ENCODE measurements at regions not wholly inside any gene's neighbourhood (a gene's known extent, or its start where the extent isn't known, plus 50 kb on each side); places are given as distances from the start of the nearest gene placed in this dataset.

DNA sequence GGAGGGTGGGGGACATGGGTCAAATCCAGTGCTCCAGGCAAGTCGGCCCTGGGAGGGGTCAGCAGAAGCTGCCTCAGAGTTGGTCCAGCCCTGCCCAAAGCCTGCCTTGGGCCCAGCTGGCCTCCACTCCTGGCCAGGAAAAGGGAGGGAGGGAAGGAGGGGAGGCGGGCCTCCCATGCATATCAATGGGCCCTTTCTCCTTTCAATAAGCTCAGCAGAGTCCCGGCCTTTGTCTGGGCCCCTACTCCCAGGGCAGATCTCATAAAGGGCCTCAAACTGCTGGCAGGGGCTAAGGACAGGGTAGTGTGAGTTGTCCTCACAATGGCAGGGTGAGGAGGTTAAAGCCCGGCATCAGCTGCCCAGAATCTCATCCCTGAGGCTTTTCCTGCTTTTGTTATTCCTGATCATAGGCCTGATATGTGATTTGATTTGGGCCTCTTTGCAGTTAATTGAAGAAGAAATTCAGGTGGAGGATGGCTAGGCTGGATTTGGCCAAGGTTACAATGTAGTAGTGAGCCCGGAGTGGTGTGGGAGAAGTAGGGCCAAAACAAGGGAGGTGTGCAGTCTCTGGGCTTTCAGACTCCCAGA, 121.1 kb upstream of the ATP6AP2 start:
- no peak overlapping the region for H3K4me3 ChIP-seq (ENCODE audit: low read depth, poor library complexity, severe bottlenecking)
- no peak for DNase-seq (ENCODE audit: low spot score in 2 of 2)
- TF ChIP-seq, protein P1, sequence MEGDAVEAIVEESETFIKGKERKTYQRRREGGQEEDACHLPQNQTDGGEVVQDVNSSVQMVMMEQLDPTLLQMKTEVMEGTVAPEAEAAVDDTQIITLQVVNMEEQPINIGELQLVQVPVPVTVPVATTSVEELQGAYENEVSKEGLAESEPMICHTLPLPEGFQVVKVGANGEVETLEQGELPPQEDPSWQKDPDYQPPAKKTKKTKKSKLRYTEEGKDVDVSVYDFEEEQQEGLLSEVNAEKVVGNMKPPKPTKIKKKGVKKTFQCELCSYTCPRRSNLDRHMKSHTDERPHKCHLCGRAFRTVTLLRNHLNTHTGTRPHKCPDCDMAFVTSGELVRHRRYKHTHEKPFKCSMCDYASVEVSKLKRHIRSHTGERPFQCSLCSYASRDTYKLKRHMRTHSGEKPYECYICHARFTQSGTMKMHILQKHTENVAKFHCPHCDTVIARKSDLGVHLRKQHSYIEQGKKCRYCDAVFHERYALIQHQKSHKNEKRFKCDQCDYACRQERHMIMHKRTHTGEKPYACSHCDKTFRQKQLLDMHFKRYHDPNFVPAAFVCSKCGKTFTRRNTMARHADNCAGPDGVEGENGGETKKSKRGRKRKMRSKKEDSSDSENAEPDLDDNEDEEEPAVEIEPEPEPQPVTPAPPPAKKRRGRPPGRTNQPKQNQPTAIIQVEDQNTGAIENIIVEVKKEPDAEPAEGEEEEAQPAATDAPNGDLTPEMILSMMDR (IDR thresholded peaks at IDR 0.05), result no peak
- TF ChIP-seq POLR2A (IDR thresholded peaks at IDR 0.05), result no peak
- WGBS, 2 donors, result 60 to 81% methylated on average over 5 of the region's 5 CpGs
- intact Hi-C loops (cut with DNase I; ENCODE audit: low total_unique reads), result no loop called here

DNA sequence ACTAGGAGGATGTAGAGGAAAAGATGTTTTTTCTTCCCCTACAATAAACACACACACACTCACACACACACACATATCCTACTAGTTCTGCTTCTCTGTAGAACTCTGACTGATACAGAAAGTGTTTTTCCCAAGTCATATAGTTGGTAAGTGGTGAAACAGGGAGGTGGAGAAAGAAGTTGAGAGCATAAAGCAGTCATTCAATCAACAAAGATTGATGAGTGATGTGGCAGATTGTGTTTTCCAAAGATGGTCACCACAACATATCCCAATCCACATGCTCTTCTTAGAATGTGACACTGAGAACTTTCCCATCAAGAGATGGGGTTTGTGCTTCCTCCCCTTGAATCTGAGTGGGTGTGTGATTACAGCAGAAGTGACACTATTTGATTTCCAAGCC, 123.4 kb upstream of the ATP6AP2 start:
- intact Hi-C loops (cut with DNase I; ENCODE audit: low total_unique reads), result no loop called here

DNA sequence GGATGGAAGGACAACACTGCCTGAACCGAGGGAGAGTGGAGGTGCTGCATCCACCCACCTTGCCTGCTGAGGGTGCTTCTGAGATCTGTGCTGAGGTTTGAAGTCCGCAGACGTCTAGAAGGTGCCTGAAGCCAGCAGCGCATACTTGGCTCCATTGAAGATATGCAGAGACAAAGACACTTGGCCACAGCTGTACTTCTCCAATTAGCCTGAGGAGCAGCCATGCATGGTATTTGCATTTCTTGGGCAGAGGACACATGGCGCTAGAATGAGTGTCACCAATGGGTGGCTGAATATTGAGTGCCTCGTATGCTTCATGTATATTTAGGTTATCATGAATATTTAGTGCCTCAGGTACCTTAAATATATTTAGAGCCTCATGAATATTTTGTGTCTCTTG, 128.7 kb upstream of the ATP6AP2 start:
- 63 to 74% methylated on average over 6 of the region's 6 CpGs for WGBS, 2 donors
- DNase-seq (ENCODE audit: low spot score in 2 of 2), result no peak
- no peak overlapping the region for H3K4me3 ChIP-seq (ENCODE audit: low read depth, poor library complexity, severe bottlenecking)
- intact Hi-C loops (cut with DNase I; ENCODE audit: low total_unique reads), result no loop called here
- no peak for TF ChIP-seq POLR2A (IDR thresholded peaks at IDR 0.05)
- TF ChIP-seq, protein P1 (IDR thresholded peaks at IDR 0.05), result no peak

More for the DNA sequence above, 123.4 kb upstream of the ATP6AP2 start:
- no peak for DNase-seq (ENCODE audit: low spot score in 2 of 2)
- no peak for TF ChIP-seq POLR2A (IDR thresholded peaks at IDR 0.05)
- TF ChIP-seq, protein P1 (IDR thresholded peaks at IDR 0.05), result no peak
- H3K4me3 ChIP-seq (ENCODE audit: low read depth, poor library complexity, severe bottlenecking), result no peak overlapping the region

DNA sequence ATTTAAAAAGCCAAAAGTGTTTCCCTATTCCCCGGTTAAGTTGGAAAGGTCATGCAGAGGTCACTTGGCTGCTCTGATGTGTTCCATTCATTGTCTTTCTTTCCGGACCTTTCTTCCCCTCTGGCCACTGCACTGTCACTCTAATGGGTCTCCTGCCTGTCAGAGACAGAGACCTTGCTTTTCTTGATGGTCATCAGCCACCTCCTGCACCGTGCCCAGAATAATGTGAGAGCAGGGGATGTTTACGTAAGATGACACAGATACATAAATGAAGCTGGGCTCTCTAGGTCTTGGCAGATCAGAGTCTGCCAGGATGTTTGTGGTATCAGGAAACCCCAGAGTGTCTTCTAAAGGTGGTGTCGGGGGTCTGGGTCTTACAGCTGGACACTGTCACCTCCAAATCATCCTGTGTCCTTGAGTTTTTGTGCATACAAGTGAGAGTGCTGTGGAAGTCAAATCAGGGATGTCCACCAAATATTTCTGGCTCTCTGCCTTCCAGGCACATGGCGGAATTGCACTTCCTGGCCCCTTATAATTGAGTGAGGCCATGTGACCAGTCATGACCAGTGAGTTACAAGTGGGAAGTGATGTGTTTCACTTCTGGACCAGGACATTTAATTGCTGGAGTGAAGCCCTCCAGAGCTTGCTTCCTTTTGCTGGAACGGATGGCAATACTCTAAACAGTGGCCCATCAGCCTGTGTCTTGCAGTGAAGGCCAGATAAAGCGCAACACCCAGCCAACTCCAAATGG, 130.6 kb upstream of the ATP6AP2 start:
- no peak overlapping the region for H3K4me3 ChIP-seq (ENCODE audit: low read depth, poor library complexity, severe bottlenecking)
- 58 to 66% methylated on average over 7 to 8 of the region's 8 CpGs for whole genome bisulfite sequencing, 2 donors
- intact Hi-C loops (cut with DNase I; ENCODE audit: low total_unique reads), result no loop called here
- no peak for DNase-seq (ENCODE audit: low spot score in 2 of 2)
- TF ChIP-seq POLR2A (IDR thresholded peaks at IDR 0.05), result no peak
- TF ChIP-seq, protein P1 (IDR thresholded peaks at IDR 0.05), result no peak

DNA sequence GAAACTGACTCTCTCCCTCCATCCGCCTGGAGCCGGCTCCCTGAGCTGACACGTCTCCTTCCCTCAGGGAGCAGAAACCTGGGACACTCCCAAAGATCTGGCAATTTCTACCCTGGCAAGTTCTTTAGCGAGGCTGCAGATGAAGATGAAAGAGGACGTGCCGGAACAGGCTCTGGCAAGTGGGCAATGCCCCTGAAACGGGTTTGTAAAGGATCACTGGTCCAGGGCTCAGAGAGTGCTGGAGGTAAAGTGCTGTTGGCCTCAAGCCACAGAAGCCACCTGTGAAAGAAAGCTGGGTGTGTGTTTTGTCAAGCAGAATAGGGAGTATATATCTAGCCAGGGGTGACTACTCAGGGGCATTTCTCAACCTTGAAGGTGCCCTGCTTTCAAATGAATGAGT, 131.4 kb upstream of the ATP6AP2 start:
- 57 to 59% methylated on average over 7 of the region's 7 CpGs for WGBS, 2 donors
- intact Hi-C loops (cut with DNase I; ENCODE audit: low total_unique reads), result no loop called here
- DNase-seq (ENCODE audit: low spot score in 2 of 2), result peak in 1 of 2 donors; percentile 16
- TF ChIP-seq, protein P1 (IDR thresholded peaks at IDR 0.05), result no peak
- TF ChIP-seq POLR2A (IDR thresholded peaks at IDR 0.05), result no peak
- no peak overlapping the region for H3K4me3 ChIP-seq (ENCODE audit: low read depth, poor library complexity, severe bottlenecking)
